SU-DHL-6 (cell line): ENCODE measurements at regions not wholly inside any gene's neighbourhood (a gene's known extent, or its start where the extent isn't known, plus 50 kb on each side); places are given as distances from the start of the nearest gene placed in this dataset.

Experiments
- H2AFZ ChIP-seq: fragments of 200-600 bp; sonication (generic); 2 replicates; pipeline ENCODE4 v1.6.1; 2014; ENCODE audit warnings: low read depth, mild to moderate bottlenecking, moderate library complexity, mixed read lengths, antibody characterized with exemption, low read length; ENCODE audit not compliant: severe bottlenecking
- H3F3A ChIP-seq: fragments of 200-600 bp; shearing (Covaris generic); 2 replicates; pipeline ENCODE4 v1.6.0; 2016; ENCODE audit warnings: antibody characterized with exemption, mild to moderate bottlenecking; ENCODE audit not compliant: insufficient read depth
- H3K27ac ChIP-seq: fragments of 200-600 bp; sonication (generic); 2 replicates; pipeline ENCODE4 v1.5.1; 2016; ENCODE audit warnings: low read depth, mild to moderate bottlenecking, low read length, moderate library complexity, mixed read lengths
- H3K27me3 ChIP-seq: fragments of 200-600 bp; sonication (generic), shearing (Covaris generic); 2 replicates; pipeline ENCODE4 v1.6.0; 2014; ENCODE audit warnings: mild to moderate bottlenecking, low read length
- H3K36me3 ChIP-seq: fragments of 200-600 bp; sonication (generic); 2 replicates; pipeline ENCODE4 v1.6.1; 2014; ENCODE audit warnings: mild to moderate bottlenecking, low read length, mixed read lengths
- H3K4me2 ChIP-seq: fragments of 300-600, 200-600 bp; shearing (Covaris generic), sonication (generic); 2 replicates; pipeline ENCODE4 v1.6.0; 2014; ENCODE audit warnings: low read length, low read depth, mild to moderate bottlenecking; ENCODE audit not compliant: poor library complexity, severe bottlenecking
- H3K4me3 ChIP-seq: fragments of 200-600 bp; sonication (generic); 2 replicates; pipeline ENCODE4 v1.5.1; 2014; ENCODE audit warnings: antibody characterized with exemption, low read length, mild to moderate bottlenecking, mixed read lengths; ENCODE audit not compliant: insufficient read depth, poor library complexity, severe bottlenecking
- H3K79me2 ChIP-seq: fragments of 200-600 bp; sonication (generic); 2 replicates; pipeline ENCODE4 v1.6.1; 2014; ENCODE audit warnings: mild to moderate bottlenecking, low read length, moderate library complexity; ENCODE audit not compliant: insufficient read depth
- H3K9ac ChIP-seq: fragments of 200-600 bp; sonication (generic); 2 replicates; pipeline ENCODE4 v1.7.0; 2014; ENCODE audit warnings: mild to moderate bottlenecking, low read length
- H3K9me2 ChIP-seq: fragments of 200-600 bp; sonication (generic); replicated peaks from 2 replicates; pipeline ENCODE4 v1.6.1; 2014; ENCODE audit warnings: low read length; ENCODE audit not compliant: insufficient read depth
- H3K9me3 ChIP-seq: fragments of 200-600 bp; sonication (generic); 2 replicates; pipeline ENCODE4 v1.6.1; 2014; ENCODE audit warnings: low read length, mixed read lengths; ENCODE audit not compliant: insufficient read depth
- H4K20me1 ChIP-seq: fragments of 200-600 bp; sonication (generic); 2 replicates; pipeline ENCODE4 v1.6.1; 2014; ENCODE audit warnings: low read depth, mild to moderate bottlenecking, antibody characterized with exemption, low read length, moderate library complexity, mixed read lengths
- CTCF ChIP-seq: fragments of 200-600 bp; sonication (generic); IDR thresholded peaks from one replicate; pipeline ENCODE4 v1.5.1; 2017; ENCODE audit warnings: antibody characterized with exemption, mild to moderate bottlenecking, low read length, moderate library complexity; ENCODE audit not compliant: insufficient read depth, poor library complexity, severe bottlenecking
- EZH2phosphoT487 ChIP-seq: fragments of 200-600 bp; sonication (generic), shearing (Covaris generic); conservative IDR thresholded peaks from 2 replicates; pipeline ENCODE4 v1.6.1; 2018; ENCODE audit warnings: mild to moderate bottlenecking, antibody characterized with exemption, low read length, moderate library complexity, mixed read lengths

GRCh38 chr10:130857631-130858295 lies 453.8 kb downstream of the TCERG1L start:
- Histone ChIP-seq H2AFZ (no peak overlapping the region), H3K36me3 (no peaks in the 10 kb centered on the region), H3K9me3 (no peaks in the 10 kb centered on the region), H3K9me2 (no peaks in the 10 kb centered on the region), H3K27me3 (no peaks in the 10 kb centered on the region), H3K27ac (no peak overlapping the region), H3F3A (no peaks in the 10 kb centered on the region), H3K9ac (no peak overlapping the region), H3K79me2 (no peaks in the 10 kb centered on the region), H3K4me3 (no peak overlapping the region), H4K20me1 (no peaks in the 10 kb centered on the region), H3K4me2 (no peak overlapping the region)
- TF ChIP-seq EZH2phosphoT487 = no peak
- TF ChIP-seq CTCF = no peak

- no peaks in the 10 kb centered on the region for H4K20me1 ChIP-seq
- no peaks in the 10 kb centered on the region for H3K9me3 ChIP-seq
- no peak for TF ChIP-seq CTCF
- no peak for TF ChIP-seq EZH2phosphoT487
- H3K27me3 ChIP-seq = no peaks in the 10 kb centered on the region
- no peak overlapping the region for H2AFZ ChIP-seq
- no peak overlapping the region for H3K27ac ChIP-seq
- H3K4me3 ChIP-seq = no peak overlapping the region
- H3F3A ChIP-seq = no peaks in the 10 kb centered on the region
- no peaks in the 10 kb centered on the region for H3K79me2 ChIP-seq
- H3K9me2 ChIP-seq = no peaks in the 10 kb centered on the region
- no peaks in the 10 kb centered on the region for H3K36me3 ChIP-seq
- H3K4me2 ChIP-seq = no peak overlapping the region
- H3K9ac ChIP-seq = no peak overlapping the region
These were observed 452.9 kb downstream of the TCERG1L start for GRCh38 chr10:130858626-130859025.

GRCh38 chr10:130859427-130859826 lies 452.1 kb downstream of the TCERG1L start:
- Histone ChIP-seq H3K9ac (no peak overlapping the region), H3K79me2 (no peaks in the 10 kb centered on the region), H3F3A (no peaks in the 10 kb centered on the region), H3K9me3 (no peaks in the 10 kb centered on the region), H4K20me1 (no peaks in the 10 kb centered on the region), H3K27me3 (no peaks in the 10 kb centered on the region), H3K9me2 (no peaks in the 10 kb centered on the region), H3K27ac (no peak overlapping the region), H3K36me3 (no peaks in the 10 kb centered on the region), H3K4me3 (no peak overlapping the region), H3K4me2 (no peak overlapping the region), H2AFZ (no peak overlapping the region)
- TF ChIP-seq EZH2phosphoT487 (no peak), CTCF (no peak)
